Fibroblast of villous mesenchyme (primary cell): ENCODE measurements at regions not wholly inside any gene's neighbourhood (a gene's known extent, or its start where the extent isn't known, plus 50 kb on each side); places are given as distances from the start of the nearest gene placed in this dataset.
"Not testable (repeated sequence)": the region's sequence is repeated elsewhere in the genome, so short reads cannot be mapped to it uniquely, and the experiment has no call there.

ENCODE experiments used
- DNase-seq: peaks from one replicate; pipeline ENCODE4 v3.0.0-alpha.2; 2010; ENCODE audit warnings: low read depth
- H3K4me3 ChIP-seq: 2 replicates; pipeline ENCODE4 v1.5.1; 2011; ENCODE audit warnings: low read depth, mild to moderate bottlenecking, low read length
- TF ChIP-seq, protein P1 (sequence below): IDR thresholded peaks from 2 replicates; pipeline ENCODE4 v1.5.1; 2012; ENCODE audit warnings: low read depth, mild to moderate bottlenecking, low read length; ENCODE audit not compliant: insufficient read depth

DNA sequence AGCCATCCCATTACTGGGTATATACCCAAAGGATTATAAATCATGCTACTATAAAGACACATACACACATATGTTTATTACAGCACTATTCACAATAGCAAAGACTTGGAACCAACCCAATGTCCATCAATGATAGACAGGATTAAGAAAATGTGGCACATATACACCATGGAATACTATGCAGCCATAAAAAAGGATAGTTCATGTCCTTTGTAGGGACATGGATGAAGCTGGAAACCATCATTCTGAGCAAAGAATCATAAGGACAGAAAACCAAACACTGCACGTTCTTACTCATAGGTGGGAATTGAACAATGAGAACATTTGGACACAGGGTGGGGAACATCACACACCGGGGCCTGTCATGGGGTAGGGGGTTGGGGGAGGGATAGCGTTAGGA lies 60.3 kb upstream of the NMU start:
- H3K4me3 ChIP-seq, DNase-seq: not testable (repeated sequence)

GRCh38 chr4:55706541-55706940 lies 70.4 kb upstream of the NMU start:
- TF ChIP-seq, protein P1, sequence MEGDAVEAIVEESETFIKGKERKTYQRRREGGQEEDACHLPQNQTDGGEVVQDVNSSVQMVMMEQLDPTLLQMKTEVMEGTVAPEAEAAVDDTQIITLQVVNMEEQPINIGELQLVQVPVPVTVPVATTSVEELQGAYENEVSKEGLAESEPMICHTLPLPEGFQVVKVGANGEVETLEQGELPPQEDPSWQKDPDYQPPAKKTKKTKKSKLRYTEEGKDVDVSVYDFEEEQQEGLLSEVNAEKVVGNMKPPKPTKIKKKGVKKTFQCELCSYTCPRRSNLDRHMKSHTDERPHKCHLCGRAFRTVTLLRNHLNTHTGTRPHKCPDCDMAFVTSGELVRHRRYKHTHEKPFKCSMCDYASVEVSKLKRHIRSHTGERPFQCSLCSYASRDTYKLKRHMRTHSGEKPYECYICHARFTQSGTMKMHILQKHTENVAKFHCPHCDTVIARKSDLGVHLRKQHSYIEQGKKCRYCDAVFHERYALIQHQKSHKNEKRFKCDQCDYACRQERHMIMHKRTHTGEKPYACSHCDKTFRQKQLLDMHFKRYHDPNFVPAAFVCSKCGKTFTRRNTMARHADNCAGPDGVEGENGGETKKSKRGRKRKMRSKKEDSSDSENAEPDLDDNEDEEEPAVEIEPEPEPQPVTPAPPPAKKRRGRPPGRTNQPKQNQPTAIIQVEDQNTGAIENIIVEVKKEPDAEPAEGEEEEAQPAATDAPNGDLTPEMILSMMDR, result no peak
- peak; percentile 7 for DNase-seq
- H3K4me3 ChIP-seq, result no peak overlapping the region

DNA sequence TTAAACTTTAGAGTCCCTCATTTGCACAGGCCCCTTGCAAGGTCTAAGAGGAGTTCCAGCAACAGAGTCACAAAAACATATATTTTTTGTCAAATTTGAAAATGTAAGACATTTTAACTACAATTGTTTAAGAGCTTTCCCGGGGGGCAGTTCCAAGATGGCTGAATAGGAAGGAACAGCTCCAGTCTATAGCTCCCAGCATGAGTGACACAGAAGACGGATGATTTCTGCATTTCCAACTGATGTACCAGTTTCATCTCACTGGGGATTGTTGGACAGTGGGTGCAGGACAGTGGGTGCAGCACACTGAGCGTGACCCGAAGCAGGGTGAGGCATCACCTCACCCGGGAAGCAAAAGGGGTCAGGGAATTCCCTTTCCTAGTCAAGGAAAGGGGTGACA lies 71.4 kb upstream of the NMU start:
- TF ChIP-seq, protein P1, result no peak
- H3K4me3 ChIP-seq, result no peak overlapping the region
- no peak for DNase-seq

DNA sequence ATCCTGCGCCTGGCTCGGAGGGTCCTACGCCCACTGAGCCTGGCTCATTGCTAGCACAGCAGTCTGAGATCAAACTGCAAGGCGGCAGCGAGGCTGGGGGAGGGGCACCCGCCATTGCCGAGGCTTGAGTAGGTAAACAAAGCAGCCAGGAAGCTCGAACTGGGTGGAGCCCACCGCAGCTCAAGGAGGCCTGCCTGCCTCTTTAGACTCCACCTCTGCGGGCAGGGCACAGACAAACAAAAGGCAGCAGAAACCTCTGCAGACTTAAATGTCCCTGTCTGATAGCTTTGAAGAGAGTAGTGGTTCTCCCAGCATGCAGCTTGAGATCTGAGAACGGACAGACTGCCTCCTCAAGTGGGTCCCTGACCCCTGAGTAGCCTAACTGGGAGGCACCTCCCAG lies 71.9 kb upstream of the NMU start:
- DNase-seq, H3K4me3 ChIP-seq: not testable (repeated sequence)

- not testable (repeated sequence) for DNase-seq, H3K4me3 ChIP-seq
Measured at GRCh38 chr4:55712835-55713234, 76.7 kb upstream of the NMU start.

- TF ChIP-seq, protein P1, result no peak
- no peak overlapping the region for H3K4me3 ChIP-seq
- no peak for DNase-seq
Measured at GRCh38 chr4:55721651-55722050, 85.6 kb upstream of the NMU start.

GRCh38 chr4:55722132-55722531 lies 86.0 kb upstream of the NMU start:
- TF ChIP-seq, protein P1, result no peak
- no peak overlapping the region for H3K4me3 ChIP-seq
- no peak for DNase-seq

DNA sequence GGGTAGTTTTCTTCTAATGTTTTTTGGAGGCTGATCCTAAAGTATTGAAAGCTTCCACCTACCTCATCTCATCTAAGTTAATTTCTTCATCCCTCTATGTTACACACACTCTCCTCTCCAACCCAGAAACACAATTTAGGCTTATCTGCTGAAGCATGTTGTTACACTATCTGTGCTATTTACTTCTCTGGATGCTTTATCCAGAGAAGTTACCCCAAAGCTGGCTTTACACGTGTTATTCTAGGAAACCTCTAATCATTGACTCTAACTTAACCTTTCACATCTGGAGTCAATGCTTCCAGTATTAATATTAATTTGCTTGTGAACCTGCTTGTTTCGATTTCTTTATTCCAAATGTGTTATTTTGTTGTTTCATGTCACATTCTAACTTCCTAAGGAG lies 87.3 kb upstream of the NMU start:
- DNase-seq, result no peak
- TF ChIP-seq, protein P1, result no peak
- no peak overlapping the region for H3K4me3 ChIP-seq

- DNase-seq, result no peak
- TF ChIP-seq, protein P1, result no peak
- no peak overlapping the region for H3K4me3 ChIP-seq
Measured at GRCh38 chr4:55725057-55725456, 89.0 kb upstream of the NMU start.
